PC-3 (cell line): ENCODE measurements at regions not wholly inside any gene's neighbourhood (a gene's known extent, or its start where the extent isn't known, plus 50 kb on each side); places are given as distances from the start of the nearest gene placed in this dataset.

Experiments used
- EZH2 ChIP-seq: fragments of 300-600 bp; sonication (generic); IDR thresholded peaks from one replicate; pipeline ENCODE4 v1.6.1; 2017; ENCODE audit warnings: antibody characterized with exemption, mild to moderate bottlenecking, low read length; ENCODE audit not compliant: unreplicated experiment
- EZH2phosphoT487 ChIP-seq: fragments of 300-600 bp; sonication (generic); IDR thresholded peaks from 2 replicates; pipeline ENCODE4 v1.6.1; 2018; ENCODE audit warnings: mild to moderate bottlenecking, antibody characterized with exemption, low read length, borderline replicate concordance
- TF ChIP-seq, protein P1 (sequence below): fragments of 300-600 bp; sonication (generic); conservative IDR thresholded peaks from 2 replicates; pipeline ENCODE4 v1.5.1; 2017; ENCODE audit warnings: antibody characterized with exemption, low read depth, mild to moderate bottlenecking, low read length

DNA sequence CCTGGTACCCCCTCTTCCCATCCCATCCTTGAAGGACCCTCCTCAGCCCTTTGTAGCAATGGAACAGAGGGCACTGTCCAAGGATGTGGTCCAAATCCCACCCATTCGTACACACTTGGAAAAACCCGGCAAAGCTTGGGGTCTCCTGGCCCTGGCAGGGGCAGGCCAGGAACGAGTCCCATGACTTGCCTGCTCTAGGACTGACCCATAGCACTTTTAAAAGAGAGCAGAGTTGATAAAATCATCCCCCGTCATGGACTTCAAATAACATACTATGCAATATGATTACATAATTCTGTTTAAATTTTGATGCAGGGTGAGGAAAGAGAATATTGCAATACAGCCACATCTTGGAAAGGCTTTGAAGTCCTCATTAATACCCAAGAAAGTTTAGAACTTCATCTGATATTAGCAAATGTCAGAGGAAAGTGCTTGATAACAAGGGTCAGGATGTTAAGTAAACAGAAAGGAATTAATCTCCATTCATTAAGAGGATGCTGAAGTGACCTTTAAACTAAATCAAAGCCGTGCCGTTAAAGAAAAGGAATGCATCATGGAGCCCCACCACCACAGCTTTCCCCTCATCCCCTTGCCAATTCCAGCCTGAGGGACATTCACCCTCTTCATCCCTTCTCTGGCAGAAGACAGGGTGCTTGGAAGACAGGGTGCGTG lies 60.7 kb upstream of the NXT1 start:
- TF ChIP-seq, protein P1, sequence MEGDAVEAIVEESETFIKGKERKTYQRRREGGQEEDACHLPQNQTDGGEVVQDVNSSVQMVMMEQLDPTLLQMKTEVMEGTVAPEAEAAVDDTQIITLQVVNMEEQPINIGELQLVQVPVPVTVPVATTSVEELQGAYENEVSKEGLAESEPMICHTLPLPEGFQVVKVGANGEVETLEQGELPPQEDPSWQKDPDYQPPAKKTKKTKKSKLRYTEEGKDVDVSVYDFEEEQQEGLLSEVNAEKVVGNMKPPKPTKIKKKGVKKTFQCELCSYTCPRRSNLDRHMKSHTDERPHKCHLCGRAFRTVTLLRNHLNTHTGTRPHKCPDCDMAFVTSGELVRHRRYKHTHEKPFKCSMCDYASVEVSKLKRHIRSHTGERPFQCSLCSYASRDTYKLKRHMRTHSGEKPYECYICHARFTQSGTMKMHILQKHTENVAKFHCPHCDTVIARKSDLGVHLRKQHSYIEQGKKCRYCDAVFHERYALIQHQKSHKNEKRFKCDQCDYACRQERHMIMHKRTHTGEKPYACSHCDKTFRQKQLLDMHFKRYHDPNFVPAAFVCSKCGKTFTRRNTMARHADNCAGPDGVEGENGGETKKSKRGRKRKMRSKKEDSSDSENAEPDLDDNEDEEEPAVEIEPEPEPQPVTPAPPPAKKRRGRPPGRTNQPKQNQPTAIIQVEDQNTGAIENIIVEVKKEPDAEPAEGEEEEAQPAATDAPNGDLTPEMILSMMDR, result no peak
- no peak for TF ChIP-seq EZH2
- no peak for TF ChIP-seq EZH2phosphoT487
